H1 (cell line): ENCODE measurements at regions not wholly inside any gene's neighbourhood (a gene's known extent, or its start where the extent isn't known, plus 50 kb on each side); places are given as distances from the start of the nearest gene placed in this dataset.

Source experiments
- CTCF ChIA-PET: fragments of 300-600 bp; sonication (Branson Sonifier 250); formaldehyde crosslinking; loops from one replicate; lab custom pipeline; 2021; ENCODE audit not compliant: partially characterized antibody; lab: Charles Lee
- POLR2A ChIA-PET: fragments of 300-600 bp; sonication (Branson Sonifier 250); formaldehyde crosslinking; loops from one replicate; lab custom pipeline; 2021; ENCODE audit warnings: inconsistent platforms; ENCODE audit not compliant: partially characterized antibody; lab: Charles Lee
- DNase-seq, 2 experiments: peaks; one replicate each; pipeline versions ENCODE4 v3.0.0 to v3.0.0-alpha.2; 2010 to 2022; ENCODE audit warnings: low spot score in 2 of 2, low read depth in 1 of 2, mixed read lengths in 1 of 2
- FAIRE-seq: peaks from 2 replicates; lab custom pipeline; 2011; peaks lifted over from hg19 to GRCh38; lab: Jason Lieb, UNC
- H2AFZ ChIP-seq: 2 replicates; pipeline ENCODE4 v1.8.1; 2012; ENCODE audit warnings: low read length, inconsistent platforms
- H2AK5ac ChIP-seq: 2 replicates; pipeline ENCODE4 v1.6.1; 2013; ENCODE audit warnings: low read depth, low read length
- H2BK120ac ChIP-seq: replicated peaks from 2 replicates; pipeline ENCODE3; 2013; ENCODE audit warnings: low read depth, low read length, inconsistent platforms
- H2BK12ac ChIP-seq: 2 replicates; pipeline ENCODE4 v1.6.1; 2013; ENCODE audit warnings: low read depth, low read length
- H2BK15ac ChIP-seq: 2 replicates; pipeline ENCODE4 v1.6.1; 2013; ENCODE audit warnings: low read length
- H2BK20ac ChIP-seq: 2 replicates; pipeline ENCODE4 v1.6.1; 2013; ENCODE audit warnings: low read length
- H2BK5ac ChIP-seq: 2 replicates; pipeline ENCODE4 v1.6.1; 2013; ENCODE audit warnings: low read depth, low read length
- H3K14ac ChIP-seq: 2 replicates; pipeline ENCODE4 v1.6.1; 2013; ENCODE audit warnings: inconsistent platforms; ENCODE audit not compliant: insufficient read length
- H3K18ac ChIP-seq: 2 replicates; pipeline ENCODE4 v1.6.1; 2013; ENCODE audit warnings: low read length; ENCODE audit errors: extremely low read depth
- H3K23ac ChIP-seq: 2 replicates; pipeline ENCODE4 v1.6.1; 2013; ENCODE audit warnings: inconsistent platforms; ENCODE audit not compliant: insufficient read length
- H3K23me2 ChIP-seq: 2 replicates; pipeline ENCODE4 v1.6.1; 2013; ENCODE audit warnings: low read depth, low read length
- H3K27ac ChIP-seq: 2 replicates; pipeline ENCODE4 v1.6.1; 2011; ENCODE audit warnings: low read depth, low read length, inconsistent platforms
- H3K27me3 ChIP-seq, 4 experiments: replicated peaks in 1 of 4; 1 replicate in 1 of 4; 2 replicates in 3 of 4; pipeline versions ENCODE4 v1.6.1 to v1.8.1; 2011 to 2013; ENCODE audit warnings: low read length in 3 of 4, mild to moderate bottlenecking in 3 of 4, inconsistent platforms in 2 of 4, mixed read lengths in 2 of 4, moderate library complexity in 1 of 4; ENCODE audit not compliant: control insufficient read depth in 3 of 4, insufficient read depth in 3 of 4; ENCODE audit errors: extremely low read depth in 1 of 4
- H3K36me3 ChIP-seq, 4 experiments: 2 replicates each; pipeline versions ENCODE4 v1.6.1 to v1.8.1; 2011 to 2013; ENCODE audit warnings: mild to moderate bottlenecking in 4 of 4, low read length in 3 of 4, moderate library complexity in 2 of 4, control low read depth in 1 of 4, inconsistent platforms in 1 of 4; ENCODE audit not compliant: insufficient read depth in 4 of 4, control insufficient read depth in 2 of 4
- H3K4ac ChIP-seq: replicated peaks from 2 replicates; pipeline ENCODE3; 2013; ENCODE audit warnings: low read length, low read depth, mixed read lengths, inconsistent platforms; ENCODE audit not compliant: insufficient read length
- H3K4me1 ChIP-seq, 4 experiments: replicated peaks in 1 of 4; 1 replicate in 1 of 4; 2 replicates in 3 of 4; pipeline versions ENCODE4 v1.6.1 to v1.8.1; 2011 to 2013; ENCODE audit warnings: low read length in 3 of 4, inconsistent platforms in 2 of 4, mixed read lengths in 1 of 4; ENCODE audit not compliant: insufficient read depth in 4 of 4, control insufficient read depth in 3 of 4
- H3K4me2 ChIP-seq, 2 experiments: 2 replicates each; pipeline versions ENCODE4 v1.6.1 to v1.8.1; 2011 to 2013; ENCODE audit warnings: low read depth in 2 of 2, low read length in 2 of 2, control low read depth in 1 of 2, inconsistent platforms in 1 of 2, mild to moderate bottlenecking in 1 of 2; ENCODE audit not compliant: insufficient read depth in 1 of 2
- H3K4me3 ChIP-seq, 4 experiments: fragments of 200-600, 300-600 bp in 1 of 4; sonication (generic), shearing (Covaris generic), sonication (Bioruptor Twin) in 1 of 4; 2 replicates each; pipeline versions ENCODE4 v1.5.1 to v1.8.1; 2011 to 2016; ENCODE audit warnings: low read length in 4 of 4, low read depth in 3 of 4, control low read depth in 2 of 4, inconsistent platforms in 2 of 4, mild to moderate bottlenecking in 2 of 4, mixed read lengths in 1 of 4, moderate library complexity in 1 of 4; ENCODE audit not compliant: insufficient read depth in 2 of 4; ENCODE audit errors: extremely low read depth in 1 of 4
- H3K56ac ChIP-seq: replicated peaks from 2 replicates; pipeline ENCODE3; 2013; ENCODE audit warnings: low read depth, mild to moderate bottlenecking, mixed read lengths, low read length, inconsistent platforms; ENCODE audit not compliant: insufficient read length
- H3K79me1 ChIP-seq: 2 replicates; pipeline ENCODE4 v1.6.1; 2013; ENCODE audit warnings: low read depth, low read length, control low read depth
- H3K79me2 ChIP-seq, 2 experiments: 2 replicates each; pipeline versions ENCODE4 v1.6.1 to v1.8.1; 2012 to 2013; ENCODE audit warnings: low read length in 2 of 2, mild to moderate bottlenecking in 2 of 2, inconsistent platforms in 1 of 2; ENCODE audit not compliant: insufficient read depth in 2 of 2, control insufficient read depth in 1 of 2
- H3K9ac ChIP-seq, 4 experiments: replicated peaks in 1 of 4; 1 replicate in 1 of 4; 2 replicates in 3 of 4; pipeline versions ENCODE4 v1.6.1 to v1.8.1; 2011 to 2013; ENCODE audit warnings: low read depth in 3 of 4, low read length in 3 of 4, control low read depth in 2 of 4, mild to moderate bottlenecking in 2 of 4, moderate library complexity in 2 of 4, inconsistent platforms in 1 of 4; ENCODE audit errors: extremely low read depth in 1 of 4
- H3K9me3 ChIP-seq, 2 experiments: 2 replicates each; pipeline versions ENCODE4 v1.6.1 to v1.8.1; 2012 to 2013; ENCODE audit warnings: mild to moderate bottlenecking in 2 of 2, moderate library complexity in 2 of 2, control low read depth in 1 of 2, inconsistent platforms in 1 of 2, low read depth in 1 of 2, low read length in 1 of 2, mixed read lengths in 1 of 2; ENCODE audit not compliant: insufficient read depth in 2 of 2
- H4K20me1 ChIP-seq, 2 experiments: replicated peaks in 1 of 2; 2 replicates each; pipeline versions ENCODE3 to v1.8.1; 2011 to 2013; ENCODE audit warnings: inconsistent platforms in 2 of 2, low read length in 2 of 2, mild to moderate bottlenecking in 1 of 2; ENCODE audit not compliant: insufficient read depth in 2 of 2, control insufficient read depth in 1 of 2
- H4K5ac ChIP-seq: 2 replicates; pipeline ENCODE4 v1.6.1; 2013; ENCODE audit warnings: low read length, low read depth, mixed read lengths, inconsistent platforms; ENCODE audit not compliant: insufficient read length
- H4K8ac ChIP-seq: 2 replicates; pipeline ENCODE4 v1.8.0; 2013; ENCODE audit warnings: mild to moderate bottlenecking, moderate library complexity, low read length, inconsistent platforms; ENCODE audit not compliant: insufficient read depth; ENCODE audit errors: extremely low read depth
- H4K91ac ChIP-seq: replicated peaks from 2 replicates; pipeline ENCODE3; 2013; ENCODE audit warnings: low read length, mixed read lengths, inconsistent platforms; ENCODE audit not compliant: insufficient read length
- ASH2L ChIP-seq: fragments of 200-600, 300-600 bp; sonication (generic); IDR thresholded peaks from one replicate; pipeline ENCODE4 v1.7.1; 2017; ENCODE audit warnings: low read length
- ATF2 ChIP-seq: IDR thresholded peaks from 2 replicates; pipeline ENCODE4 v1.6.1; 2012; ENCODE audit warnings: low read length, inconsistent platforms
- BCL11A ChIP-seq, 2 experiments: IDR thresholded peaks; one replicate each; pipeline ENCODE4 v1.6.1; 2011; ENCODE audit warnings: low read depth in 2 of 2, low read length in 2 of 2, mild to moderate bottlenecking in 2 of 2
- CHD1 ChIP-seq: IDR thresholded peaks from 2 replicates; pipeline ENCODE4 v1.6.1; 2012; ENCODE audit warnings: low read depth, low read length, improper control_type of control experiment
- CTBP2 ChIP-seq: IDR thresholded peaks from 2 replicates; pipeline ENCODE4 v1.7.0; 2011; ENCODE audit warnings: borderline replicate concordance, mild to moderate bottlenecking, moderate library complexity, mixed read lengths, low read length; ENCODE audit not compliant: insufficient read depth, insufficient read length
- HDAC6 ChIP-seq: IDR thresholded peaks from one replicate; pipeline ENCODE4 v1.7.1; 2012; ENCODE audit warnings: low read depth, mild to moderate bottlenecking, inconsistent platforms, low read length, moderate library complexity
- SIRT6 ChIP-seq: IDR thresholded peaks from one replicate; pipeline ENCODE4 v1.7.1; 2012; ENCODE audit warnings: low read length, inconsistent platforms
- SIX5 ChIP-seq: IDR thresholded peaks from 2 replicates; pipeline ENCODE4 v1.6.1; 2011; ENCODE audit warnings: mild to moderate bottlenecking, low read depth, low read length
- SP2 ChIP-seq: IDR thresholded peaks from 2 replicates; pipeline ENCODE4 v1.6.1; 2012; ENCODE audit warnings: mild to moderate bottlenecking, low read length, inconsistent platforms
- TAF1 ChIP-seq: IDR thresholded peaks from 2 replicates; pipeline ENCODE4 v1.6.1; 2011; ENCODE audit warnings: mild to moderate bottlenecking, low read depth, low read length
- ZNF274 ChIP-seq: IDR thresholded peaks from 2 replicates; pipeline ENCODE4 v1.7.0; 2012; ENCODE audit warnings: low read length, borderline replicate concordance; ENCODE audit errors: extremely low read depth
- WGBS, 2 experiments: shearing (Covaris generic) in 1 of 2; methylation state at CpG; one replicate each; pipeline versions ENCODE4 v1.1.6 to v1.1.7; 2013 to 2015; ENCODE audit warnings: low lambda C conversion rate in 2 of 2, mixed read lengths in 2 of 2, inconsistent platforms in 1 of 2, low coverage in 1 of 2, missing lambda C conversion rate in 1 of 2; ENCODE audit not compliant: insufficient replicate concordance in 2 of 2, insufficient coverage in 1 of 2, insufficient read length in 1 of 2; ENCODE audit errors: extremely low coverage in 1 of 2, missing lambda C conversion rate in 1 of 2; 5-methylcytosine and 5-hydroxymethylcytosine counted together

DNA sequence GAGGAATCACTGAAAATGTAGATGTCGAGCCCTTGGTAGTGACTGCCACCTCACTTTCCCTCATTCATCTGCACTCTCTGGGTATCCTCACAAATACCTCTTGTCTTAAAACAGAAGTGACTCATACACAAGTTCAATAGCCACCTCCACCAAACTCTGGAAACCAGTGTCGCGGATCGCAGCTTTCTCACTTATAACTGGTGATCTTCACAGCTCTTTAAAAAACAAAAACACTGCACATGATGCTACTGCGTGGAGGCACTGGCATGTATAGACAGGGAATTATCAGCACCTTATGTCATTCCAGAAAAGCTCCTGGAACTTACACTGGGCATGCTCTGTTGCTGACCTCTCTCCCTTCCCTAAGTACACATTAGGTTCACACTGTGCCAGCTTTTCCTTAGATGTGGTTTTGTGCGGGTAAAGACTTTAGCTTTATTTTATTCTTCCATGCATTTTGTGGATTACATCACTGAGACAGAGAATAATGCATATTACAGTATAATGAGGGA lies 425.5 kb upstream of the CADM1 start:
- H2BK5ac ChIP-seq: no peak overlapping the region
- no peak overlapping the region for H3K27ac ChIP-seq
- H3K27me3 ChIP-seq: no peaks in the 10 kb centered on the region
- H3K9ac ChIP-seq: no peak overlapping the region; a peak in 1 of 7 replicates
- no peaks in the 10 kb centered on the region for H3K23me2 ChIP-seq
- H2AK5ac ChIP-seq: no peak overlapping the region
- H3K79me2 ChIP-seq: no peaks in the 10 kb centered on the region
- no peaks in the 10 kb centered on the region for H4K20me1 ChIP-seq
- no peak overlapping the region for H4K91ac ChIP-seq
- no peaks in the 10 kb centered on the region for H3K9me3 ChIP-seq
- H3K23ac ChIP-seq: no peak overlapping the region
- no peak overlapping the region for H3K56ac ChIP-seq
- ChIA-PET CTCF (interaction anchor here (0.9 to 1.2 kb wide), 3 partner anchors 11 to 346 kb away, joined by 3 to 5 read pairs (median 3); no protein-coding TSS in a partner anchor), POLR2A (interaction anchor here (0.7 kb wide), 1 partner anchor 570 kb away, joined by 3 read pairs; no protein-coding TSS in a partner anchor)
- no peak overlapping the region for H3K14ac ChIP-seq
- no peak overlapping the region for H3K4me3 ChIP-seq
- no peak overlapping the region for H3K4me2 ChIP-seq
- FAIRE-seq (no peak), DNase-seq (no peak)
- no peak overlapping the region for H3K18ac ChIP-seq
- H3K4ac ChIP-seq: no peak overlapping the region
- H2BK120ac ChIP-seq: no peak overlapping the region
- H2BK20ac ChIP-seq: no peak overlapping the region
- H2BK12ac ChIP-seq: no peak overlapping the region
- H4K8ac ChIP-seq: no peak overlapping the region
- WGBS, 2 experiments: 96% methylated on average over 6 of the region's 6 CpGs; no CpG with 5 or more reads in 1 of the 2 experiments
- no peak overlapping the region for H4K5ac ChIP-seq
- H2AFZ ChIP-seq: no peak overlapping the region
- H3K36me3 ChIP-seq: no peaks in the 10 kb centered on the region
- peaks cover 0 to 10% (median 4%) of the 10 kb centered on the region in 4 experiments; a peak in 4 of 7 replicates for H3K4me1 ChIP-seq
- TF ChIP-seq CHD1 (no peak), ASH2L (no peak), TAF1 (no peak), ATF2 (no peak), BCL11A (IDR thresholded peaks at IDR 0.05; ENCODE audit: low read depth in 2 of 2, low read length in 2 of 2) (no peak), ZNF274 (no peak), SIX5 (no peak), SIRT6 (no peak), SP2 (no peak), HDAC6 (no peak), CTBP2 (no peak)
- H3K79me1 ChIP-seq: no peaks in the 10 kb centered on the region
- no peak overlapping the region for H2BK15ac ChIP-seq
